KG1 (cell line): ENCODE measurements at regions not wholly inside any gene's neighbourhood (a gene's known extent, or its start where the extent isn't known, plus 50 kb on each side); places are given as distances from the start of the nearest gene placed in this dataset.
"Not testable (repeated sequence)": the region's sequence is repeated elsewhere in the genome, so short reads cannot be mapped to it uniquely, and the experiment has no call there.

ENCODE experiments used
- DNase-seq: peaks from one replicate; lab custom pipeline; 2025; lab: John Stamatoyannopoulos, UW

- DNase-seq: no peak
Observed at GRCh38 chr5:30152431-30152830, 1041.1 kb upstream of the CDH6 start.

- no peak for DNase-seq
Observed at GRCh38 chr5:30150231-30150630, 1043.3 kb upstream of the CDH6 start.

DNA sequence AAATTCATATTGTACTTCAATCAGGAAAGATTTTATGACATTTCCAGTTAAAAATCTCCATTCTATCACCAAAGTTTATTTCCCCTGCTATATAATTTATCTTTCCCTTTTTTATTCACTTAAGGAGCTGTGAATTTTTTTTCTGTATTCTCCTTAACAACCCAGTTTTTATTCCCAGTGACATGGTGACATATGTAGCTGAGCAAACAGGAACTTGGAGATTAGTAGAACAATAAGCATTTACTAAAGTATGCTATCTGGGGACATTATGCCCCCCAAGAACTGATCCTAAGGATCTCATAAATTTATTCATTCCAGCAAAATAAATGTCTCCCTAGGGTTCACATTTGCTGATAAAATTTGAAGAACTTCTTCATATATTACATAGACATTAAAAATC is 1044.0 kb upstream of the CDH6 start:
- DNase-seq: no peak

GRCh38 chr5:30147976-30148375 is 1045.5 kb upstream of the CDH6 start:
- DNase-seq: no peak

DNA sequence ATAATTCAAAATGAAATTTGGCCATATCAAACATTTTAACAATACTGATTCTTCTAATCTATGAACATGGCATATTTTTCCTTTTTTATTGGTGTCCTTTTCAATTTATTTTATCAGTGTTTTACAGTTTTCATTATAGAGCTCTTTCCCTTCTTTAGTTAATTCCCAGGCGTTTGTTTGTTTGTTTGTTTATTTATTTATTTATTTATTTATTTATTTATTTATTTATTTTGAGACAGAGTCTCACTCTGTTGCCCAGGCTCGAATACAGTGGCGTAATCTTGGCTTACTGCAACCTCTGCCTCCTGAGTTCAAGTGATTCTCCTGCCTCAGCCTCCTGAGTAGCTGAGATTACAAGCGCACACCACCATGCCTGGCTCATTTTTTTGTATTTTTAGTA is 1049.4 kb upstream of the CDH6 start:
- DNase-seq: not testable (repeated sequence)

- DNase-seq: no peak
Observed at GRCh38 chr5:30142432-30142831, 1051.1 kb upstream of the CDH6 start.

DNA sequence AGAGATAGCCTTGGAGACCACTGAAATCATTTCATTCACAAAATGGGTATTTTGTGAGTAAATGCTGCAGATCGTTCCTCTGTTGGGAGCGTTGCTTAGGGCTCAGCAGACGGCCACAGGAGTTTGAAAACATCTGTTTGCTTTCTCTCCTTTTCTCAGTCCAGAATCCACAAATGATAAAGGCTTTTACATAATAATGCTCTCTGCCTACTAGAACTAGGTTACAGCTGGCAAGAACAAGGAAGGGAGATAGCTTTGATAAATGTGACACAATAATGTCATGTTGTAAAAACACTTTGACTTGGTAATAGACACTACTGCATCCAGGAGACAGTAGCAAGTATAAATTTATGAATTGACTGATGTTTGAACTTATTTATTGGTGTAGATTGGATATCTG is 1072.4 kb upstream of the CDH6 start:
- no peak for DNase-seq

- DNase-seq: no peak
Observed at GRCh38 chr5:30117135-30117534, 1076.4 kb upstream of the CDH6 start.

DNA sequence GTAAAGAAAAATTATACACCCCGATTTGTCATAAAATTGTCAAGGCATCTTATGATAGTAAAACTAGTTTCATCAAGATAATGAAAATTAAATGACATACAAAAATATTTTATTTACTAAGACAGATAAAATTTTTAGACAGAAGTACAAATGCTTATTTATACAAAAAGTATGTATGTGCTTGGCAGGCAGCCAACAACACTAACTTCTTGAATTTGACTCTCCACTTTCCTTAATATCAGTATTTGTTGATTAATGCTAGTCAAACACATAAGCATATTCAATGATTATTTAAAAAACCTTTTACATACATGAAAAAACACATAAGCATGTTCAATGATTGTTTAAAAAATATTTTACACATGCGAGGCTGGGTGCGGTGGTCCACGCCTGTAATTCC is 1079.9 kb upstream of the CDH6 start:
- DNase-seq: no peak

DNA sequence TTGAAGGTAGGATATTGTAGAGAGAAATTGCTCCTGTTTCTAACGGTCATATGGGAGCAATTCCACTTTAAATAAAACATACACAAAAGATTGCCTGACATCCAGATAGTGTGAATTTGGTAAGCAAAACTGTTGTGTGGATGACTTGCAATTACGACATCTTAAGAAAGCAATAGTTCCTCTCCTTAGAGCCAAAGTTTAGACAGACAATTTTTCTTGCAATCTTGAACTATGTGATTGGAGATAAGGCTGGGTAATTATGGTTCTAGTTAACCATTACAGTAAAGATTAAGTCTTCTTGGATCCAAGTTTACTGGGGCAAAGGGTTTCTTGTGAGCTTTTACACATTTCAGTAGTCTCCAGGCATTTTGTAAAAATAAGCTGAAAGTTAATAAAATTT is 1080.6 kb upstream of the CDH6 start:
- DNase-seq: no peak

DNA sequence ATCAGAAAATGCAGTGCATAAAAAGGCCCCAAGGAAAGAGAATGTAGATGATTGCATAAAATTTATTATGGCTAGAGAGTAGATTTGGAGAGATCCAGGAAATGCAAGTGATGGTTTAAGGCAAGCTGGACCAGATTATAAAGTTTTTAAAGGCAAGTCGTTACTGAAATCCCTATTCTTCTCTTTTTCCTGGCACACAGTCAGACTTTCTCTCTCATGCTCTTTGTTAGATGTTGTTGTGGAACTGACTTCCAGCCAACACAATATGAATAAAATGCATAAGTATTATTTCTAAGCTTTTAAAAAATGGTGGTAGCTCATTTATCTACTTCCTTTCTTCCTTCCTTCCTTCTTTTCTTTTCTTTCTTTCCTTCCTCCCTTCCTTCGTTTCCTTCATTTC is 1085.4 kb upstream of the CDH6 start:
- no peak for DNase-seq

- no peak for DNase-seq
Observed at GRCh38 chr5:30106596-30106995, 1086.9 kb upstream of the CDH6 start.

- DNase-seq: no peak
Observed at GRCh38 chr5:30104872-30105596, 1088.5 kb upstream of the CDH6 start.

- no peak for DNase-seq
Observed at GRCh38 chr5:30103452-30104202, 1089.9 kb upstream of the CDH6 start.

GRCh38 chr5:30103052-30103451 is 1090.4 kb upstream of the CDH6 start:
- DNase-seq: no peak

DNA sequence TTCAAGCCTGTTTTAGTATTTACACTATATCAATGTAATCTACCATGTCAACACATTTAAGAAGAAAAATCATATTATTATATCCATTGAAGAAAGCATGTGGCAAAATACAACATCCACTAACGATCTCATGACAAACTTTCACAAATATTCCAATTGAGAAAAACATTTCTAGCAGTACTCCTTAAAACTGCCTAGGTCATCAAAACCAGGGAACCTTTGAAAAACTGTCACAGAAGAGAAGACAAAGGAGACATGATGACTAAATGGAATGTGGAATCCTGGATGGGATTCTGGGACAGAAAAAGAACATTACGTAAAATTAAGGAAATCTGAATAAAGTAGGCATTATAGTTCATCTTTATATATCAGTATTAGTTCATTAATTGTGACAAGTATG is 1091.3 kb upstream of the CDH6 start:
- DNase-seq: no peak

- no peak for DNase-seq
Observed at GRCh38 chr5:30100929-30101328, 1092.6 kb upstream of the CDH6 start.

GRCh38 chr5:30100148-30100713 is 1093.3 kb upstream of the CDH6 start:
- DNase-seq: no peak

- DNase-seq: no peak
Observed at GRCh38 chr5:30099634-30100033, 1093.9 kb upstream of the CDH6 start.

DNA sequence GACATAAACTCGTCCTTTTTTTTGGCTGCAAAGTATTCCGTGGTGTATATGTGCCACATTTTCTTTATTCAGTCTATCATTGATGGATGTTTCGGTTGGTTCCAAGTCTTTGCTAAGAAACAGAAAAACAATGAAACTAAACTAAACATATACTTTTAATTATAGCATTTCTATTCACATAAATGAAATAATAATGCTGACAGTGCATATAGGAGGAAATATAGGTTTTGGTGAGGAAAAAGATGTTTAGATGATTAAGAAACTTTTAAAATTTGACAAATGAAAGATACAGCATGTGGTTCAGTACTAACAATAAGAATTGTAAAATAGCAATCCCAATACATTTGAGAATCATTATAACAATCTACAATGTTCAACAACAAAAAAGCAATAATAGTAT is 1094.5 kb upstream of the CDH6 start:
- DNase-seq: no peak

DNA sequence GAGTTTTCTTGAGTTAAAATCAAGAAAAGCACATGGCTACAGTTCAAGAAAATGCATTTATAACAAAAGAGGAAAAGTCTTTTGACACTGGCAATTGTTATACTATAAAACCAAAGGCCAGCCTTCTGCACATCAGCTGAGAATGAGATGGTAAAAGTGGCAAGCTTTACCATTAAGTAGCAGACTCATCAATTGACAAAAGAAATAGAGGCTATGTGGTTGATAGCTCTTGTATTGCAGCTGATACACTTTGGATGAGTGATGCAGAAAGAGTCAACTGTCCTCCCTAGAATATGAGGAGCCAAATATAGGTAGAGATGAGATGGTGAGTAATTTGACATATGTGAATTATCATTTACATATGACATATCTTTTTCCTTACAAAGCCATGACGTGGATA is 1100.9 kb upstream of the CDH6 start:
- no peak for DNase-seq

GRCh38 chr5:30069441-30070263 is 1123.8 kb upstream of the CDH6 start:
- DNase-seq: no peak

- no peak for DNase-seq
Observed at GRCh38 chr5:30063503-30063902, 1130.0 kb upstream of the CDH6 start.
